Colonic mucosa (tissue), 4 donors: ENCODE measurements at regions not wholly inside any gene's neighbourhood (a gene's known extent, or its start where the extent isn't known, plus 50 kb on each side); places are given as distances from the start of the nearest gene placed in this dataset.
"Not testable (repeated sequence)": the region's sequence is repeated elsewhere in the genome, so short reads cannot be mapped to it uniquely, and the experiment has no call there.

Source experiments
- DNase-seq: peaks from one replicate; pipeline ENCODE4 v3.0.0-alpha.2; 2020
- H3K27ac ChIP-seq: fragments of 200-600 bp; one replicate; pipeline ENCODE4 v1.8.0; 2021
- H3K27me3 ChIP-seq: fragments of 200-600 bp; one replicate; pipeline ENCODE4 v1.8.0; 2021
- H3K36me3 ChIP-seq: fragments of 200-600 bp; one replicate; pipeline ENCODE4 v1.8.0; 2021
- H3K4me1 ChIP-seq: fragments of 200-600 bp; one replicate; pipeline ENCODE4 v1.8.0; 2021; ENCODE audit warnings: mild to moderate bottlenecking
- H3K4me3 ChIP-seq: fragments of 200-600 bp; one replicate; pipeline ENCODE4 v1.8.0; 2021
- H3K9ac ChIP-seq, 2 donors: one replicate each; pipeline ENCODE4 v1.7.0; 2013; ENCODE audit warnings: control low read depth in 2 of 2, low read depth in 2 of 2, low read length in 2 of 2
- H3K9me3 ChIP-seq: fragments of 200-600 bp; one replicate; pipeline ENCODE4 v1.8.0; 2021
- CTCF ChIP-seq: fragments of 200-600 bp; IDR thresholded peaks from one replicate; pipeline ENCODE4 v1.8.0; 2022; ENCODE audit warnings: antibody characterized with exemption, mild to moderate bottlenecking
- intact Hi-C: fragments of 100-400 bp; cut with DNase I; formaldehyde crosslinking; loops from one replicate; pipeline ENCODE4 v1.14.1; 2022
- donor health status: healthy.
- donor health status: DM: no; HTN: no; CAD: no.
- donor health status: DM: no; HTN: no; CAD: no.

DNA sequence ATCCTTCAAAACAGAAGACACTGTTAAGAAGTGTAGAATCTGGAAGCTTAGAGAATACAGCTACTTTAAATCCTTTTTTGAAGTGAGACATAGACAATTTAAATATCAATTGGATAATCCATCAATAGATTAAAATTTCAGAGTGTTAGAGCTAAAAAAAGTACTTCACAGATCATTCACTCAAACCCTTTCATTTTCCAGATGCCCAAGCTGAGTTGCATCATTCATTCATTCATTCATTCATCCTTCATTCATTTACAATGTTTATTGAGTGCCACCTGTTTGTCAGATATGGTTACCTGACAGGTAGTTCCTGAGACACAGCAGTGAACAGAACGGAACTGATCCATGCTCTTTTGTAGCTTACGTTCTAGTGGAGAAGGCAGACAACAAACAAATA, 290.7 kb upstream of the MTPN start:
- no peak for DNase-seq
- no peaks in the 10 kb centered on the region for H3K27me3 ChIP-seq
- no peak overlapping the region for H3K9ac ChIP-seq
- no peak for TF ChIP-seq CTCF
- intact Hi-C loops: no loop called here
- H3K4me3 ChIP-seq: no peak overlapping the region
- H3K4me1 ChIP-seq: no peaks in the 10 kb centered on the region
- no peak overlapping the region for H3K27ac ChIP-seq
- no peaks in the 10 kb centered on the region for H3K36me3 ChIP-seq
- no peaks in the 10 kb centered on the region for H3K9me3 ChIP-seq

- Histone ChIP-seq H3K36me3 (no peaks in the 10 kb centered on the region), H3K4me1 (no peaks in the 10 kb centered on the region), H3K9ac (no peak overlapping the region), H3K9me3 (no peaks in the 10 kb centered on the region), H3K4me3 (no peak overlapping the region), H3K27me3 (no peaks in the 10 kb centered on the region), H3K27ac (no peak overlapping the region)
- intact Hi-C loops: no loop called here
- DNase-seq: no peak
- TF ChIP-seq CTCF: no peak
Observed at GRCh38 chr7:136266457-136266856, 289.3 kb upstream of the MTPN start.

- H3K4me3 ChIP-seq, DNase-seq, H3K4me1 ChIP-seq, H3K9me3 ChIP-seq, H3K36me3 ChIP-seq, H3K27ac ChIP-seq, H3K9ac ChIP-seq, H3K27me3 ChIP-seq, intact Hi-C loops: not testable (repeated sequence)
Observed at GRCh38 chr7:136264304-136264703, 287.1 kb upstream of the MTPN start.

DNA sequence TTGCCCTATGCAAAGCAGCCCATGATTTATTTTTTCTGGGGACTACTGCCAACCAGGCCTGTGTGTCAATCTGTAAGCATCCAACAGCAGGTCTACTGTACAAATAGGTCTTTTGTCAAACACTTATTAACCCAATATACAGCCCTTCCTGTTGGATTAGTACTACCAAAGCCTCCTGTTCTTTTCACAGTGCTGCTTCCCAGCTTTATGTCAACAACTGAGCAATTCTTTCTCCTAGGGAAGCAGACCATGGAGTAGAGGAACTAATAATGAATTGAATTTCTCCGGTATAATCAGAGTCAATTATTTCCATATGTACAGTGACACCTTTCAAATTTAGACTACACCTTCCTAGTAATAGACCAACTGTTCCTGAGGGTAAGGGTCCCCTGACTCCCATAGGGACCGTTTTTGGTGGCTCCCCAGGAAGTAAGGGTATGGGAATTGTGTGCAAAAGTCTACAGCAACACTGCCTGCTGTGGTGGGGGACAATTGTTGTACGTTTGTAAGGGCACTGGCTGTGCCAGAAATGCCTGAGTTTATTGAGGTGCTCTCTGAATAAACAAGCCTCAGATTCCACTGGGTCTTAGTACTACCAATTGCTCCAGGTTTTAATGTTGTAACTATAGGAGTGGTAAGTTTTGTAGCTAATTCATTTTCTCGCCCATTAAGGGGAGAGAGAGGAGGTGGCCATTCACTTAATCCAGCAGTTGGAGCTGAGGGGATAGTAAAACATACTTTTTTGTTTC, 286.1 kb upstream of the MTPN start:
- H3K9ac ChIP-seq, DNase-seq, intact Hi-C loops, H3K27me3 ChIP-seq, H3K4me3 ChIP-seq, H3K36me3 ChIP-seq, H3K9me3 ChIP-seq, H3K27ac ChIP-seq, H3K4me1 ChIP-seq: not testable (repeated sequence)

- DNase-seq, H3K27me3 ChIP-seq, H3K4me3 ChIP-seq, H3K9me3 ChIP-seq, H3K27ac ChIP-seq, H3K4me1 ChIP-seq, H3K36me3 ChIP-seq, intact Hi-C loops, H3K9ac ChIP-seq: not testable (repeated sequence)
Observed at GRCh38 chr7:136260591-136260990, 283.4 kb upstream of the MTPN start.

DNA sequence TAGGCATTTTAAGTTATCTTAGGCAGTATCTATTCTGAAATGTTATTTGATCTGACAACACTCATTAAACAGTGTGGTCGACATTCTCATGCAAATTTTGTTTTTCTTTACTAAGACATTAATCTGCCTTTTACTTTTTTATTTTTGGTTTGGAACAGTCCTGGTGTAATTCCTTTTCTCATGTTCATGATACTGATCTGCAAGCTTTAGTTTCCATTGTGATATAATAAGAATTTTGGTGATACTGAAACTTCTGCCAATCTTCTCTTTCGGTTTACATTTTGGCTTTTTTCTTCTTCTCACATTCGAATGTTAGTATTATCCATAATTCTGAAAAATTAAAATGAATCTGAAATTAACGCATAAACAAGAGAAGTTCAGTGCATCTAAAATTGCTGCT, 281.9 kb upstream of the MTPN start:
- no peaks in the 10 kb centered on the region for H3K27me3 ChIP-seq
- intact Hi-C loops: no loop called here
- no peaks in the 10 kb centered on the region for H3K36me3 ChIP-seq
- H3K4me3 ChIP-seq: no peak overlapping the region
- DNase-seq: no peak
- H3K4me1 ChIP-seq: no peaks in the 10 kb centered on the region
- H3K9me3 ChIP-seq: no peaks in the 10 kb centered on the region
- TF ChIP-seq CTCF: no peak
- no peak overlapping the region for H3K27ac ChIP-seq
- no peak overlapping the region for H3K9ac ChIP-seq

DNA sequence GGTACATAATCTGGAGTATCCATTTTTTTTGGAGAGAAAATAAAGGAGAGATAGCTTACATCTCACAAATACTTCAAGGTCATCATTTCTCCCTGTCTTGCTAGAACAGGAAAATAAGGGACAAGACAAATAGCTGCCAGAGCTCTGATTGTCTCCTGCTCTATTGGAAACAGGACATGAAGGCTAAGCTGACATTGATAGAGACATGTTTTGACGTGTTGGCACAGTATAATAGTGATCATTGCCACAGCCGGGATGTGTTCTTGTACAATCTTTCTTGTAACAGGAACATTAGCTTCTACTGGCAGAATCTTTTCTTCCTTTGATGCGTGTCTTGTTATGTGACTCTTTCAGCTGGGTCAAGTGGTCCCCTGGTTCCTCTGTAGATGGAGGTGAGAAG, 279.3 kb upstream of the MTPN start:
- H3K9me3 ChIP-seq: no peaks in the 10 kb centered on the region
- H3K4me3 ChIP-seq: no peak overlapping the region
- DNase-seq: no peak
- no peak overlapping the region for H3K9ac ChIP-seq
- intact Hi-C loops: no loop called here
- no peaks in the 10 kb centered on the region for H3K4me1 ChIP-seq
- H3K27ac ChIP-seq: no peak overlapping the region
- H3K27me3 ChIP-seq: no peaks in the 10 kb centered on the region
- no peaks in the 10 kb centered on the region for H3K36me3 ChIP-seq
- TF ChIP-seq CTCF: no peak
